Hepatic stellate cell (primary cell): ENCODE measurements at regions not wholly inside any gene's neighbourhood (a gene's known extent, or its start where the extent isn't known, plus 50 kb on each side); places are given as distances from the start of the nearest gene placed in this dataset.

Experiments
- DNase-seq: peaks from one replicate; pipeline ENCODE4 v3.0.0; 2011; ENCODE audit warnings: low spot score

GRCh38 chr6:91523511-91523910, 936.6 kb upstream of the MAP3K7 start:
- no peak for DNase-seq

- no peak for DNase-seq
These were observed 935.1 kb upstream of the MAP3K7 start for GRCh38 chr6:91521999-91522398.

- no peak for DNase-seq
These were observed 922.8 kb upstream of the MAP3K7 start for GRCh38 chr6:91509711-91510110.

DNA sequence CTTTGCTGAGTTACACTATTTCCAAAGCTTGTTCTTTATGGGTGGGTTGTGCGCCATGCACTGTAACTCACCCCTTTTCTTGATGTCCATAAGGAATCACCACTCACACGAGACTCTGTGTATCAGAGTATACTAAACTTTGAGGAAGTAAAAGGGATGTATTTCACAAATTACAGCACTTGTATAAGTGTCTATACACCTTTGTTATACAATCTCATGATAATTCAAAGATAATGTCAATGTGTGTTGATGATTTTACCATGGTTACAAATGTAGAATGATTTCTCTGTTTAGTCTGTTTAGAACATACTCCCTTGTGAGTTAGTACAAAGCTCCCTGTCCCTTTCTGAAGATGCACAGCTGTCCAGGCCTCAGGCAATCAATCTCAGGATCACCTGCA, 922.2 kb upstream of the MAP3K7 start:
- no peak for DNase-seq

GRCh38 chr6:91506509-91506908, 919.6 kb upstream of the MAP3K7 start:
- no peak for DNase-seq

GRCh38 chr6:91505199-91505598, 918.3 kb upstream of the MAP3K7 start:
- DNase-seq = no peak

DNA sequence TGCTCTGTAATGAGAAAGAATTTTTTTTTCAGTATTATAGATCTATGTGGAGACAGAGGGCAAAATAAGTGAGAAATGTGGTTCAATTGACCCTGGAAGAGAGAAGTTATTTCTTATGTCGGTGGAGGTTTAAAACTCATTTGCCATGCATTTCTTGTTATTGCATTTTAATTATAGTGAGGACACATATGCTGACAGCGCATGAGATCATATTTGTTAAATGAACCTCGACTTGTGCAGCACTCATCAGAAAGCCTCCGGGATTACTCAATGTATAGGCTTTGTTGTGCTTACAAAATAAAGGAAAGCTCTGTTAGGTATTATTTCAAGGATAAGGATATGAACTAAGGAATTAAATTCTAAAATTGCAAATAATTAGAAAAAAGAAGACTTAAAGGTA, 915.1 kb upstream of the MAP3K7 start:
- DNase-seq = no peak

DNA sequence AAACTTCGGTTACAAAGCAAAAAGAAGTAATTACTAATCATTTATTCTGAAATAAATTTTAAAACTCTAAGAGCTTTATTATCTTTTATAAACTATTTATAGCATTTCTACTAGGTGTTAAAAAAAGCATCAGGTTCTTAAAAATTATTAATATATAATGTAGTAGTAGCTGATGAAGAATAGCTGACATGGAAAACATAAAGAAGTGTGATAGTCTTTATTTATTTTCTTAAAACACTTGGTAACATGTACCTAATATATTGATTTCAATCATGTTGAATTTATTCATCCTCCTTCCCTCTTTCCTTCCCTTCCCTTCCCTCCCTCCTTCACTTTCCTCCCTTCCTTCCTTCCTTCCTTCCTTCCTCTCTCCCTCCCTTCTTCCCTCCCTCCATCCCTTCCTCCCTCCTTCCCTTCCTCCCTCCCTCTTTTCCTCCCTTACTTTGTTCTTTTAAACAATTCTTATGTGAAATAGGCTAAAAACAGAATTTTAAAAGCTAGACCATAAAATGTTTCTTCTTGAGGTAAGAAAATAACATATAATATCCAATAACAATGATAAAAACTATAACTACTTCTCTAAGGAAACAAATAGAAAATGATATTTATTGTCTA, 913.9 kb upstream of the MAP3K7 start:
- DNase-seq = no peak

DNA sequence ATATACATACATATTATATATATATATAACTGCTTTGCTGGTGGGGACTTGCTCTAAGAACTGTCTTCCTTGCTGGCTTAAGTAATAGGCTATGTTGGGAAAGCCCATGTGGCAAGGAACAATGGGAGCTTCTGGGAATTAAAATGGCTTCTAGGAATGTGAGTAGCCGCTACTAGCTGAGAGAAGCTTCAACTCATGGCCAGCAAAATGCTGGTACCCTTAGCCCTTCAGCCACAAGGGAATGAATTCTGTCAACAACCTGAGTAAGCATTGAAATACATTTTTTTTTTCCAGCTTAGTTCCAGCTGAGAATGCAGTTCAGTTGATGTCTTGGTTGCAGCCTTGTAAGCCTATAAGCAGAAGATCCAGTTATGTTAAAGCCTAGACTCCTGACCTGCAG, 911.7 kb upstream of the MAP3K7 start:
- no peak for DNase-seq

GRCh38 chr6:91497770-91498169, 910.9 kb upstream of the MAP3K7 start:
- DNase-seq = no peak

DNA sequence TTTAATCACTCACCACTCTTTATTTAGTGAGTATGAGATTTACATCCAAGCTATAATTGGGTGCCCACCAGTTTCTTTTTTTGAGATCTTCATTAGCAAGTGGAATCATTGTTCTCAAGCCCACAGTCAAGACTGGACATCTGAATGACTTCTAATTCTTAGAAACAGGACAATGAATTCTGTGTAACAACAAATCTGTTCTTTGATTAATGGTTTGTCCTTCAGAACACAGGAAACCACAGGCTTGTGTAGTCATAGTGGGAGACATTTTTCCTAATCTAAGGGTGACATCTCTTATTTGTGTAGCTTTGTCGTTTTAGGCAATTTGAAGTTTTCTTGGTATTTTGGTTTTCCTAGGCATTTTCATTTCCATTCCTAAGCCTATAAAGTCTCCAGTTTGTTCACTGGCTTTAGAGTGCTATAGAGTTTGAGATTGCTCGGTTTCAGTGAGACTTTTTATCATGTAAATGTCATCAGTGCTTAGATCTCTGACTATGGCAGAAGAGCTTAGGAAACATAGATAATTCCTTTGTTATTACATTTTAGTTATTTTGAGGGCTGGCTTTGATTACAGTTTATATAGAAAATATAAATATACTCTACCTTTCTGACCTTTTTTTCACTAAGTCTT, 903.9 kb upstream of the MAP3K7 start:
- DNase-seq = no peak

DNA sequence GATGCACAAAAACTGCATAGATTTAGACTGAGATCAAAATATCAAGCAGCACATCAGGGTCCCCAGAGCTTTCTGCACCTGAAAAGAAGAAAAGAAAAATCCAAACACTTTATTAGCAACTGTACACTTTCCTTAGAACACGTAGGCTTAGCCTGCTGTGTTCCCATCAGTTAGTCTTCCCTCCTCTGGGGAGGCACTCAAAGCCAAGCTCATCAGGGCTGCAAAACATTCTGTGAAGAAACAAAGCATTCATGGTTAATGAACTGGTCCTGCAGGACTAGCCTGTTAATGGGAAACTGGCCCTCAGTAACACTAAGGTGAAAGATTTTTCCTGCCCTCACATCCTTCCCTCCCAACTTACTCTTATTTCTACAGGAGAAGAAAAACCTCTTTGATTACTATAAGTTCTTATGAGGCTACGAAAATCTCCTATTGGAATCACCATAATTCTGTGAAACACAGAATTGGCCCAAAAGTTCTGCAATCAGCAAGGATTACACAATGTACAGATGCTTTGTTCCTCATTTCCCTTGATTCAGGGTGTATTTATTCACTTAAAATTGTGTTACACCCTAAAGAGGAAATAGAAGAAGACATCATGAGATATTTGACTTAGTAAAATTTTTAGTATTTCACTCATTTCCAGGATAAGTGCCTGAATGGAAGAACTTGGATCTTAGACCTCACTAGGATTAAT, 901.0 kb upstream of the MAP3K7 start:
- DNase-seq = no peak

- DNase-seq = no peak
These were observed 899.3 kb upstream of the MAP3K7 start for GRCh38 chr6:91486200-91486599.

DNA sequence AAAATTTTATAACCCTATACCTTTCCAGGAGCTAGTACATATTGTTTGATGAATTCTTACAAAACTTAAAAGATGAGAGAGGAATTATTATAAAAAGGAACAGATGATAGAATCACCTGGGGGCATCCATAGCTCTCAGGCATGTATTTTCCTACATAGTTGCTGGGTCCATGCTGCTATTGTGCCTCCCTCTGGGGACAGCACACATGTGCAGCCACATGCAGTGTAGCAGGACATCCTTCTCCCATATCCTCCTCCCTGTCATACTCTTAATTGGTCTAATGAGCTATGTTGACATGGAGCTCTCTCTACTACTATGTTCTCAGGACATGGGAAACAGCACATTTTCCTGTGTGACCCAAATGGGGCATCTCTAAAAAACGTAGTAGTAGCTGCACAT, 898.2 kb upstream of the MAP3K7 start:
- DNase-seq = no peak

GRCh38 chr6:91483415-91484105, 896.7 kb upstream of the MAP3K7 start:
- DNase-seq = no peak

DNA sequence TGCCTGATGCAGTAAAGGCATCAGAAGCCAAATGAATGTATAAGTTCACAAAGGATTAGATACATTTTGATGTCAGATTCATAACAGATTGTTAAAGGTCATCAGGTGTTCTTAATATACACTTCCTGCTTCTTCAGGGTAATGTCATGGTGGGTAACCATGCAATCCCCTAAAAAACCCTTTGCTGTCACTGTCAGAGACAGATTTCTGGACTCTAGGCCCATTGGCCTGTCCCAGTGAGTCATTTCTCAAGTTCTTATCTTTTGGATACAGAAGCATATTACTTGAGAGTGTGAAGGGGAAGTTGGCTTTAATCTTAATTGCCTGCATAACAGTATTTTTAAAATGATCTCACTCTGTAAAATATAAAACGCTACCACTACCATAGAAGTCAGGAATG, 895.6 kb upstream of the MAP3K7 start:
- no peak for DNase-seq

DNA sequence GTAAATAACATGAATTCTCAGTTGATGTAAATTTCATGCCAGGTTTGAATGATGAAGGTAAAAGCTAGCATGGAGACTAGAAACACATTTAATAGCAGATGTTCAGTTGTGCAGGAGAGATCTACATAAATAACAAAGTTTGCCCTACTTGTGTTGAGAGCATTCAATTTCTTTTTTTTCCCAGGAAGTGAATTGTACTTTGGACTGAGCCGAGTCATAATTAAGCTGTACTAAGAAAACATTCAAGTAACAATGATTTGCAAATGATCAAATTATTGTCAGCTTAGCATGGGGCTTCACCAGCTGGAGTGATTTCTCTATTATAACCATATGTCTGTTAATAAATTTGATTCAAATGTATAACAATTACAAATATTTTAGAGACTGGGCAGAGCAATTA, 893.5 kb upstream of the MAP3K7 start:
- DNase-seq = no peak

- DNase-seq = no peak
These were observed 890.8 kb upstream of the MAP3K7 start for GRCh38 chr6:91477688-91478087.

DNA sequence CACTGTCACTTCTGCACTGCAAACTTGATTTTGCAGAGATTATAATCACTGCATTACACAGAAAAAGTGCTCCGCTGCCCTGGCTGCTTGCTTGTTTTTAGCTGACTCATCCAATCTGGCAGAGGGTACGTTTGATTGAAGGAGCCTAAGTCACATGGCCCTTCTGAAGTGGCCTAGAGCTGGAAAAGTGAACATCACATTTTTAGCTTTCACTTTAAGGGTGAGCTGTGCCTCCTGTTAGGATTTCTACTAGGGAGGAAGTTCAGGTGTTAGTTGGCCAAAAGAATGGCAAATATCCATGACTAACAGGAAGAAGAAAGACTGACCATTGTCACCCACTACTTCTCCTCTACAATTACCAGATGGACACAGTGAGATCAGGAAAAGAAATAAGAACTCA, 889.1 kb upstream of the MAP3K7 start:
- no peak for DNase-seq

DNA sequence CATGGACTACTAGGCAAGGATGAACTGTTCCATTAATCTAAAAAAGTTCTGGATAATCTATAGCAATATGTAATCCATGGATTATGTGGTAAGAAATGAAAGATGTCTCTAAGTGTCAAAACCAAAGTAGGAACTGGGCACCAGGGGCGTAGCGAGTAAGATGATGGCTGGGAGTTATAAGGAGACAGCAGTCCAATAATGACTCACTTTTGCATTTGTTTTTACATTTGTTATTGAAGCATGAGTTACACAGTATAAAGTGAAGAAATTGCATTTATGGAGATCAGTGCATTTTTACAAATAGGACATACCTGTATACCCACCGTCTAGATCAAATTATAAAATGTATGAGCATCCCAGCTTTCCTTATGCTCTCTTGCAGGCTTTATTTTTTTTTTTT, 878.5 kb upstream of the MAP3K7 start:
- no peak for DNase-seq

- DNase-seq = no peak
These were observed 877.8 kb upstream of the MAP3K7 start for GRCh38 chr6:91464718-91465117.

DNA sequence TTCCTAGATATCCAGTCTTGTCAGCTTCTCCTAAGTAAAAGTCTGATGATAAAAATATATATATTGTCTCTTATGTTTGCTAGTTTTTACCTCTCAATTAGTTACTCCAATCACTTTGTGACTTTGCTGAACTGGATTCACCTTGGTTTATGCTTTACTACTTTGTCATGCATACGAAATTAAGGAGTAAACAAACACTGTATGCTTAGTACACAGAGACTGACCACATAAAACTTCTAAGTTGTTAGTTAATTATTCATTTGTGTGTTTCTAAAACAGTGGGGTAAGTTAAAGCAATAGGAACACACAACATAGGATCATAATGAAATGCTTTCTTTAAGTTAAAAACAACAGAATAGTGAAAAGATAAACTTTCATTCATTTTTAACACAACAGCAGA, 877.3 kb upstream of the MAP3K7 start:
- DNase-seq = no peak

DNA sequence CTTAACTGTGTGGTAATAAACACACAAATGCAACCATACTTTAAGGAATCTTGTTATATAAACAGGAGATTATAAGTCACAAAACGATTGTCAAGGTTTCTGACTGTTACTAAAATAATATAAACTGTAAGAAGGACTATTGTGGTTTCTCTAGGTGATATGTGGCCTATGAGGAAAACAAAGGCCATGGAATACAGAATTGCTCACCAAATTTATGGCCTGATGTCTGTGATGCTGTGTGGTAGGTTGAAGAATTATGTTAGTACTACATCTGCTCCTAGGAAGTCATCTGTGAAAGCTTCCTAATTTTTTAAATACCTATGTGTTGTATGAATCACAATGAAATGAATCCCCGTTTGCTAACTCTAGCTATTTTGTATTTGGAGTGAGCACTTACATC, 875.4 kb upstream of the MAP3K7 start:
- no peak for DNase-seq
